Fibroblast of skin of right biceps (primary cell): ENCODE measurements at regions not wholly inside any gene's neighbourhood (a gene's known extent, or its start where the extent isn't known, plus 50 kb on each side); places are given as distances from the start of the nearest gene placed in this dataset.
A peak's percentile ranks its signal among the peaks of the same experiment; 100 is the strongest.
"Not testable (repeated sequence)": the region's sequence is repeated elsewhere in the genome, so short reads cannot be mapped to it uniquely, and the experiment has no call there.

Experiments
- DNase-seq: peaks from one replicate; pipeline ENCODE4 v3.0.0-alpha.2; 2013

- DNase-seq, result no peak
Observed at GRCh38 chr12:78269620-78270019, 438.9 kb downstream of the NAV3 start.

DNA sequence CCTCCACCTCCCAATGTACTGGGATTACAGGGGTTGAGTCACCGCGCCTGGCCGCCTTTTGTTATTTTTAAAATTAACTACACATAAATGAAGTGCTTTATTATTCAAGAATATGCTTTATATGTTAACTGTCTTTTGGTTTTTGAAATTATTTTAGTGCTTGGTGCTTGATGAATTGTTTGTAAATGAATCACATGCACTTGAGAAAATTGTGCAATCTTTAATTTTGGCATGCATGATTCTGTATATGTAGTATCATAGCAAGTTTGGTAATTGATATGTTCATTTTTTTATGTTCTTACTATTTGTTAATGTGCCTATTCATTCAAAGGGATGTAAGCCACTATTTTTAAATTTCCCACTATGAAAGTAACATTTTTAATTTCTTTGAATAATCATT is 440.9 kb downstream of the NAV3 start:
- DNase-seq, result peak; percentile 45

DNA sequence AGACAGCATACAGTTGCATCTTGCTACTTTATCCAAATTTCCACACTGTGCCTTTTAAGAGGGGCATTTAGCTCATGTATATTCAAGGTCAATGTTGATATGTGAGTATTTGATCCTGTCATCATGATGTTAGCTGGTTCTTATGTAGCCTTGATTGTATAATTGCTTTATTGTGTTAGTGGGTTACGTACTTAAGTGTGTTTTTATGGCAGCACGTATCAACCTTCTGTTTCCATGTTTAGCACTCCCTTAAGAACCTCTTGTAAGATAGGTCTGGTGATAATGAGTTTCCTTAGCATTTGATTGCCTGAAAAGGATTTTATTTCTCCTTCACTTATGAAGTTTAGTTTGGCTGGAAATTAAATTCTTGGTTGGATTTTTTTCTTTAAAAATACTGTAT is 445.2 kb downstream of the NAV3 start:
- DNase-seq, result no peak

DNA sequence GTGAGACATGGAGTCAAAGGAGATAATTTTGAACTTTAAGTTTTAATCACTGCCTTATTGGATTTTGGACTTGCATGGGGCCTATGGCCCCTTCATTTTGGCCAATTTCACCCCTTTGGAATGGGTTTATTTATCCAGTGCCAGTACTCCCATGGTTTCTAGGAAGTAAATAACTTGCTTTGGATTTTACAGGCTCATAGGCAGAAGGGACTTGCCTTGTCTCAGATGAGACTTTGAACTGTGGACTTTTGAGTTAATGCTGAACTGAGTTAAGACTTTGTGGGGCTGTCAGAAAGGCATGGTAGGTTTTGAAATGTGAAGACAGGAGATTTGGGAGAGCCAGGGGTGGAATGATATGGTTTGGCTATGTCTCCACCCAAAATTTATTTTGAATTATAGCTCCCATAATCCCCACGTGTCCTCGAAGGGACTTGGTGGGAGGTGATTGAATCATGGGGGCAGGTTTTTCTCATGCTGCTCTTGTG is 448.1 kb downstream of the NAV3 start:
- no peak for DNase-seq

DNA sequence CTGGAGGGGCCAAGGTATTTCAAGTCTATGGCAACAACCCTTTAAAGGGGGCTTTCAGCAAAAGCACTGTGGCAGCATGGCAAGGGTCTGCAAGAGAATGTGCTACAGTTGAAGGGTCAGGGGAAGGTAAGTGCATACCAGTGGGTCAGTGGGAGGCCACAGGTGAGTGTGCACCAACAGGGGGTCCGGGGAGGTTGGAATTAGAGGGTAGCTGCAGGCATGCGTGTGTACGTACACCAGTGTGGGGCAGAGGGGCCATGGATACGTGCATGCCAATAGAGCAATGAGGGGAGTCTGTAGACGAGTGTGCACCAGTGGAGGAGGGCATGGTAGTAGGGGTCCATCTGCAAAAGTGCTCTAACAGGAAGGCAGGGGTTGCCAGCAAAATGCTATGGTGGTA is 448.9 kb downstream of the NAV3 start:
- no peak for DNase-seq

- not testable (repeated sequence) for DNase-seq
Observed at GRCh38 chr12:78281102-78281501, 450.4 kb downstream of the NAV3 start.

DNA sequence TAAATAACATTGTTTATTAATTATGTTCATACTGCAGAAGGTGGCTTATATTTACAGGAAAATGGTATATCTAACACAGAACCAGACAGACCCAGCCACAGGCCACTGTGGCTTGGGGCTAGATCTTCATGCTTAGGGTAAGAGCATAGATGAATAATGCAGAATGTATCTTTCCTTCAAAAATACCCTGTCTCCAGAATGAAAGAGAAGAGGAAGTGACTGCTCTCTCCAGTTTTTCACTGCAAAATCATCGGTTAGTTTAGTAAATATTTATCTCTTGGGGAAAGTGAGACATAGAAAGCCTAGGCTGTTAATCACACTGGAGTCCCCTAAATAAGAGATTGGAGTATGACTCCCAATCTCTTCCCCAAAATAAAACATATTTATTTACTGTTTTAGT is 453.7 kb downstream of the NAV3 start:
- DNase-seq, result no peak

GRCh38 chr12:78290606-78291345 is 460.1 kb downstream of the NAV3 start:
- peak; percentile 95 for DNase-seq

- peak; percentile 69 for DNase-seq
Observed at GRCh38 chr12:78293059-78293686, 462.5 kb downstream of the NAV3 start.

DNA sequence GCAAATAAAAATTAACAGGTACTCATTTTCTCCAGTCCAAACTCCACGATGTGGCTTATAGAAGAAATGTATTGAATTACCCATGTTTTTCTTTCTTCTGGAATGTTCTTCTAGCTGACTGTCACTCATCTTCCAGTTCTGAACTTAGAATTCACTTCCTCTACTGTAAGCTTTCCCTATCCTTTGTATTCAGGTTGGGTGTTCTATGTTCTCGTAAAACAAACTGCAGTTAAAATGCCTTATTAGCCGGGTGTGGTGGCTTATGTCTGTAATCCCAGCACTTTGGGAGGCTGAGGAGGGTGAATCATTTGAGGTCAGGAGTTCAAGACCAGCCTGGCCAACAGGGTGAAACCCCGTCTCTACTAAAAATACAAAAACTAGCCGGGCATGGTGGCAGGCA is 470.6 kb downstream of the NAV3 start:
- DNase-seq, result not testable (repeated sequence)

- DNase-seq, result no peak
Observed at GRCh38 chr12:78305808-78306207, 475.1 kb downstream of the NAV3 start.

DNA sequence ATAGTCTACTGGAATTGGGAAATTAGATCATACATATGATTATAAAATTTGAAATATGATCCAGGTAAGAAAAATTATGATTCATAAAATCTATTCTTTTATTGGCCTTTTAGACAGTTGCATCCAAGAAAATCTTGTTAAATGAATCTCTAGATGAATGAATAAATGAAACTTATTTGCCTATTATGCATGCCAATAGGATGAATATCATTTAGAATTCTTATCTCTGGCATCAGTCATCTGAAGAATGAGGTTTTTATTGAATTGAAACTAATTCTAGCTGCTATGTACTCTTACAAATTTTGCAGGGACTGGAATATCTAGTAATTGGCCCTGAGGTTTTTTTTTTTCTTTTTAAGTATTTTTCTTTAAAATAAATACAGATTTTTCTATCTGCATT is 475.5 kb downstream of the NAV3 start:
- no peak for DNase-seq

- no peak for DNase-seq
Observed at GRCh38 chr12:78308701-78309100, 478.0 kb downstream of the NAV3 start.

- no peak for DNase-seq
Observed at GRCh38 chr12:78315028-78315427, 484.3 kb downstream of the NAV3 start.

GRCh38 chr12:78316136-78316535 is 485.4 kb downstream of the NAV3 start:
- DNase-seq, result peak; percentile 1

GRCh38 chr12:78316631-78317468 is 486.2 kb downstream of the NAV3 start:
- DNase-seq, result no peak

GRCh38 chr12:78321696-78322095 is 491.0 kb downstream of the NAV3 start:
- DNase-seq, result no peak

DNA sequence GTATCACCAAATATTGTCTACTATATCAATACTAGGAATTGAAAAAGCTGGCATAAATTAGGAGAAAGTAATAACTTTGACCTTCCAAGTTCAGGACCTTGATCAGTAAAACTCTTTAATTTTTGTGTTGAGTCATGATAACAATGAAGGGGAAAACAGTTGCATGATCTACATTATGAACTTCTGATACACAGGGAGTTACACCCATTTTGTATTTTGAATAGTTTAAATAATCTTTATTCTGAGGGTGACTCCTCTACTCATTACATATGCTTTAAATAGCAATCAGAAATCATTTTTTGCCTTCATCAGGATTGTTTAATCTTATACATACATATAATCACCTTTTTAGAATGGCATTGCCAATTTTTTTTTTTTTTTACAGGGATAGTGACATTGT is 492.5 kb downstream of the NAV3 start:
- no peak for DNase-seq

DNA sequence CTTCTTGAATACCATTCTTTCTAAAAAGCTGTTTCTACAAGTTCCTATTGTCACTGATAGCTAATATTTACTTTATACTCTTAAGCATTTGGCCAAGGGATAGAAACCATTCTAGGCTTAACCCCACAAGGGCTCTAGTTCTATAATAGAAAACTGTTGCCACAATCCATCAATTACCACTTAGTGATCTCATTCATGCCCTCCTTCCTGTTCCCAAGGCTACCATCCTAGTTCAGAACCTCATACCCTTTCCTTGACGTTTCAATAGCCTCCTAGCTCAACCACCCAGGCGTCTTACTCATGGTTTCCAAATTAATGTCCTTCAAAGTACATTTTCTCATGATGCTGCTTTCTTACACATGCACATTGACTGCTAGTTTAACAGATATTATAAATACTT is 493.5 kb downstream of the NAV3 start:
- no peak for DNase-seq

DNA sequence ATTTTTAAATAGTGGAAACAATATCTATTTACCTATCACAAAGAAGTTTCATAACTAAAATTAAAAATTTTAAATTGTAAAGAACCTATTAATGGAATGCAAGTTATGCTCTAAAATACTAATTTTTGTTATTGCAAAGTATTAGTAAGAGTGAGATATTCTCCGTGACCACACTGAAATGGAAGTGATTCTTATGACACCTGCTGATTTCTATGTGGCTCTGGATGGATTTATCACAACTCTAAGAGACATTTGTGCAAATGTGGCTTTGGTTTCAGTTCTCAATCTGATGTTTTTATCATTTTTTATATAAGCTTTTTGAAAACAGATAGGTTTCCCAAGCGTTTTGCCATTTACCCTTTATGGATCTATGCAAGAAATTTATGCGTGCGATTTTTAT is 497.8 kb downstream of the NAV3 start:
- DNase-seq, result no peak

GRCh38 chr12:78330131-78330530 is 499.4 kb downstream of the NAV3 start:
- no peak for DNase-seq

- no peak for DNase-seq
Observed at GRCh38 chr12:78331181-78331580, 500.5 kb downstream of the NAV3 start.

- DNase-seq, result no peak
Observed at GRCh38 chr12:78331753-78332152, 501.1 kb downstream of the NAV3 start.
